T-helper 2 cell treated with Interferon-gamma antibody and Interleukin-4, amounts not matched to agents 5 μg/mL and 100 μg/mL, for 36 hours (primary cell): ENCODE measurements at regions not wholly inside any gene's neighbourhood (a gene's known extent, or its start where the extent isn't known, plus 50 kb on each side); places are given as distances from the start of the nearest gene placed in this dataset.
"Not testable (repeated sequence)": the region's sequence is repeated elsewhere in the genome, so short reads cannot be mapped to it uniquely, and the experiment has no call there.

Experiments used
- DNase-seq: peaks from one replicate; pipeline ENCODE4 v3.0.0; 2021; ENCODE audit warnings: low spot score
- H3K27ac Mint-ChIP-seq: one replicate; pipeline ENCODE4 v1.8.0; 2021; ENCODE audit warnings: mild to moderate bottlenecking, mixed read lengths
- H3K27me3 Mint-ChIP-seq: one replicate; pipeline ENCODE4 v1.8.0; 2021; ENCODE audit warnings: low read depth, mixed read lengths
- H3K36me3 Mint-ChIP-seq: one replicate; pipeline ENCODE4 v1.8.0; 2021; ENCODE audit warnings: low read depth, mixed read lengths
- H3K4me1 Mint-ChIP-seq: one replicate; pipeline ENCODE4 v1.8.0; 2021; ENCODE audit warnings: low read depth, mixed read lengths
- H3K4me3 Mint-ChIP-seq: one replicate; pipeline ENCODE4 v1.8.0; 2022; ENCODE audit warnings: mild to moderate bottlenecking, moderate library complexity, mixed read lengths
- H3K9me3 Mint-ChIP-seq: one replicate; pipeline ENCODE4 v1.8.0; 2021; ENCODE audit warnings: mixed read lengths

- Mint-ChIP-seq H3K36me3 (no peaks in the 10 kb centered on the region), H3K27me3 (no peaks in the 10 kb centered on the region), H3K27ac (no peak overlapping the region), H3K9me3 (no peaks in the 10 kb centered on the region), H3K4me3 (no peak overlapping the region), H3K4me1 (no peaks in the 10 kb centered on the region)
- no peak for DNase-seq
These were observed 860.8 kb downstream of the TBC1D22A start for GRCh38 chr22:47623066-47623762.

DNA sequence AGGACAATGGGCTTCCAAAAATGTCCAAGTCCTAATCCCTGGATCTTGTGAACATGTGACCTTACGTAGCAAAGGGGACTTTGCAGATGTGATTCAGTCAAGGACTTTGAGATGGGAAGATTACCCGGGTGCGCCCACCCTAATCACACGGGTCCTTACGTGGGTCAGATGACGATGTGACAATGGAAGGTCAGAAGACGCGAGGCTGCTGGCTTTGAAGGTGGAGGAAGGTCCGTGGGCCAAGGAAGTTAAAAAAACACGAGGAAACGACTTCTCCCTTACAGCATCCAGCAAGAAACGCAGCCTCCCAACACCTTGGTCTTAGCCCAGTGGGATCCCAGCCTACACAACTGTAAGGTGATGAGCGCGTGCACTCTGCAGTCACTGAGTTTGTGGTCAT, 860.1 kb downstream of the TBC1D22A start:
- Mint-ChIP-seq H3K4me1 (no peaks in the 10 kb centered on the region), H3K27ac (no peak overlapping the region), H3K4me3 (no peak overlapping the region), H3K27me3 (no peaks in the 10 kb centered on the region), H3K36me3 (no peaks in the 10 kb centered on the region), H3K9me3 (no peaks in the 10 kb centered on the region)
- no peak for DNase-seq

DNA sequence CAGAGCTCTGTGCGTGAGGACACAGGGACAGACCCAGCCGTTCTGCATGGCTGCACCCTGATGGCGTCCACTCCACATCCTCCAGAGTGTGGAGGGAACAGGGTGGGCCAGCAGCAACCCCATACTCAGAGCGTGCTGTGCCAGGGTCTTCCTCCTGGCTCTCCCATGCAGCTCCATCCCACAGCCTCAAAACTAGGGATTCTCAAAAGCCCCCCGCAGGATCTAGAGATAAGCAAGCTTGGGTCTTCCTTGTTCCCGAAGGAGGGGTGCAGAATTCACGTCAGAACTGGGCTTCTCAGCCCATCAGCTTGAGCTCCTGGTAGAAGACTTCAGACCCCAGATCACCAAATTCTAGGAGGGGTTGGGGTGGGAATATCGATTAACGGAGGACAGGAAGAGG, 858.8 kb downstream of the TBC1D22A start:
- DNase-seq, result no peak
- Mint-ChIP-seq H3K27me3 (no peaks in the 10 kb centered on the region), H3K36me3 (no peaks in the 10 kb centered on the region), H3K4me3 (no peak overlapping the region), H3K9me3 (no peaks in the 10 kb centered on the region), H3K27ac (no peak overlapping the region), H3K4me1 (no peaks in the 10 kb centered on the region)

GRCh38 chr22:47620391-47620790, 857.9 kb downstream of the TBC1D22A start:
- H3K9me3 Mint-ChIP-seq, result no peaks in the 10 kb centered on the region
- no peak for DNase-seq
- H3K27ac Mint-ChIP-seq, result no peak overlapping the region
- no peaks in the 10 kb centered on the region for H3K36me3 Mint-ChIP-seq
- H3K4me3 Mint-ChIP-seq, result no peak overlapping the region
- no peaks in the 10 kb centered on the region for H3K27me3 Mint-ChIP-seq
- H3K4me1 Mint-ChIP-seq, result no peaks in the 10 kb centered on the region

DNA sequence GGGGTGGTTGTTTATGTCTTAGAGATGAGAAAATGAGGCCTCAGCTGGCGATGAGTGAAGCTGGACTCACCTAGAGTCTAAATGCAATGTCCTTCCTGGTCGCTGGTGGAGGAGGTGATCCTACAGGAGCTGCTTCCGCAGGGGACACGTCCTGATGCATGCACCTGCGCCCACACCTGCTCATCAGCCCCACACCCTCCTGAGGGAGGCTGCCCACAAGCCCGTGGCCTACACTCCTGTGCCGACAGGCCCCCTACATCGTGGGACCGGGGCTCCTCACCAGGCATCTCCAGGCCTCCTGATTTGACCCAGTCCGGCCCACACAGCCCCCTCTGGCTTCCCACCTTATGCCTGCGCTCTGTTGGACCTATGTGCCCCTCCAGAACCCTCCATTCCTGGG, 857.2 kb downstream of the TBC1D22A start:
- H3K27ac Mint-ChIP-seq, result no peak overlapping the region
- H3K4me1 Mint-ChIP-seq, result no peaks in the 10 kb centered on the region
- DNase-seq, result no peak
- H3K9me3 Mint-ChIP-seq, result no peaks in the 10 kb centered on the region
- no peaks in the 10 kb centered on the region for H3K36me3 Mint-ChIP-seq
- no peak overlapping the region for H3K4me3 Mint-ChIP-seq
- H3K27me3 Mint-ChIP-seq, result no peaks in the 10 kb centered on the region

GRCh38 chr22:47618180-47619010, 855.9 kb downstream of the TBC1D22A start:
- Mint-ChIP-seq H3K4me1 (no peaks in the 10 kb centered on the region), H3K36me3 (no peaks in the 10 kb centered on the region), H3K9me3 (no peaks in the 10 kb centered on the region), H3K27ac (no peak overlapping the region), H3K4me3 (no peak overlapping the region), H3K27me3 (no peaks in the 10 kb centered on the region)
- DNase-seq, result no peak

DNA sequence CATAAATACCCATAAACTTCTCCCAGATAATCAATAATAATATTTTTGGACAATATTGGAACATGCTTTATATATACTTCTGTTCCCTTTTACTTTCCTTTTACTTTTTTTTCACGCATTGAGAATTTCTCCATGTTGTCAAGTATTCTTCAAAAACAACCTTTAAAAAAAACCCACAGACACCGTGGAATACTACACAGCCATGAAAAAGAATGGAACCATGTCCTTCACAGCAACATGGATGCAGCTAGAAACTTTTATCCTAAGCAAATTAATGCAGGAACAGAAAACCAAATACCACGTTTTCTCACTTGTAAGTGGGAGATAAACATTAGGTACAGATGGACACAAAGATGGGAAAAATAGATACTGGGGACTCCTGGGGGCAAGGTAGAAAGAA, 854.7 kb downstream of the TBC1D22A start:
- no peaks in the 10 kb centered on the region for H3K9me3 Mint-ChIP-seq
- no peak for DNase-seq
- no peak overlapping the region for H3K4me3 Mint-ChIP-seq
- H3K4me1 Mint-ChIP-seq, result no peaks in the 10 kb centered on the region
- H3K27ac Mint-ChIP-seq, result no peak overlapping the region
- no peaks in the 10 kb centered on the region for H3K36me3 Mint-ChIP-seq
- H3K27me3 Mint-ChIP-seq, result no peaks in the 10 kb centered on the region

DNA sequence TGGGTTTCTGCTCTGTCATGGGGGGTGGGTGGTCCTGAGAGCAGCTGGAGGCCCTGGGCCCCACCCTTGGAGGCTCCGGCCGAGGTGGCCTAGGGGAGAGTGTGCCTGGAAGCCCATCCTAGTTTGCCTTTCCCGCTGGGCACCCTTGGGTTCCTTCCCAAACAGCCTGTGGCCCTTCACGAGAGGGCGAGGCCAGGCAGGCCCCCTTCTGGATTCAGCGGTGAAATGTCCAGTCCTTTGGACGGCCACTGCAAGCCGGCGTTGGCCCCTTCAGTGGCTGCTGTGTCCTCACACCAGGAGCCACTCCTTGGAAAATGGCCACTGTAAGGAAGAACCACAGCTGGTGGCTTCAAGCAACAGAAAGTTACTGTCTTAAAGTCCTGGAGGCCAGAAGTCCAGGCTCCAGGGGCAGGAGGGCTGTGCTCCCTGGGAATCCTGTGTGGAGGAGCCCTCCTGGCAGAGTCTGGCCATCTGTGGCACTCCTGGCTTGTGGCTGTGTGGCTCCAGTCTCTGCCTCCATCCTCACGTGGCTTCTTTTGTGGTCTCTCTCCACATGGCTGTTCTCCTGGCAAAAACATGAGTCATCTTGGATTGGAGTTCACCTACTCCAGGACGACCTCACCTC, 854.1 kb downstream of the TBC1D22A start:
- H3K27me3 Mint-ChIP-seq, result no peaks in the 10 kb centered on the region
- H3K9me3 Mint-ChIP-seq, result no peaks in the 10 kb centered on the region
- H3K36me3 Mint-ChIP-seq, result no peaks in the 10 kb centered on the region
- H3K4me1 Mint-ChIP-seq, result no peaks in the 10 kb centered on the region
- H3K4me3 Mint-ChIP-seq, result no peak overlapping the region
- DNase-seq, result no peak
- H3K27ac Mint-ChIP-seq, result no peak overlapping the region

DNA sequence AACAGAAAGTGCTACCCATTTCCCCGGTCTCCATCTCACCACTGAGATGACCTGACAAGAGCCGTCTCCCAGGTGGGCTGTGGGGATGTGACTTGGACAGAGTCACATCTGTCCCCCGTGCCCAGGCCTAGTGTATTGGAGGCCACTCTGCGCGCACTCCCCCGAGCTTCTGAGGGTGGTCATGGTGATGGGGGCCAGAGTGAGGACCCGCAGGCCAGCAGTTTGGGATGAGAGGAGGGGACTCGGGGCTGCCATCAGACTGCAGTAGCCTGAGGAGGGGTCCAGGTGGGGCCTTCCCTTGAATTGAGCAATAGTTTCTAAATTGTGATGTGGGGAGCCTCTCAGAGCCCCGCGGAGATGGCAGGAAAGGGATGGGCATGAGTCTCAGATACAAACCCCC, 852.6 kb downstream of the TBC1D22A start:
- DNase-seq, result no peak
- Mint-ChIP-seq H3K27ac (no peak overlapping the region), H3K9me3 (no peaks in the 10 kb centered on the region), H3K36me3 (no peaks in the 10 kb centered on the region), H3K4me3 (no peak overlapping the region), H3K4me1 (no peaks in the 10 kb centered on the region), H3K27me3 (no peaks in the 10 kb centered on the region)

DNA sequence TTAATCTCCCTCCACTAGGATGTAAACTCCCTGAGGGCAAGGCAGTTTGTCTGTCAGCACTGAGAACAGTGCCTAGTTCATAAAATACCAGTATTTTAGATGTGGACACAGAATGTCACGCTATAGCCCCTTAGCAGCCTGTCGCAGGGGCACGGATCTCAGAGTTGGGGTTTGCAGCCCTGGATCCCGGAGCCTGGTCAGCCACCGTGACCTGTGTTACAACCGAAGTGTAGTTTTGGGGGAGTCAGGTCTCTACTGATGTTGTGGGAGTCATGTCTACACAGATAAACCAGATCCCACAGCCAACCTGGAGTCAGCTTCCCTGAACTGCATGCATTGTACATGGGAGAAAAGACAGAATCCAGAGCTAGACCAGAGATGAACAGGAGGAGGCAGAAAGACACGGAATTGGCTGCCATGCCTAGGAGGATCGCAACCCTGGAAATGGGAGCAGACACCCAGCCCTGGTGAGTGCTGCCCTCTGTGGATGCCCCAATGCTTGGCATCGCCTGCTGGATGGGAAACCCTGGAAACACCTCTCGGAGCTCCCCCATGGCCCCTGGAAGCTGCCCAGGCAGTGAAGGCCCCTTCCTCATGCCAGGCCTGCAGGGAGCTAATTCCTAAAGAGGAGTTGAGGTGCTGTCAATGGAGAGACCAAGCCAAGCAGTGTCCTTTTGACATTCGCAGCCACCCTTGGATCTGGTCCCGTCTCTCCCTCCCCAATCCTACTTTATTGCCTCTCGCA, 851.3 kb downstream of the TBC1D22A start:
- Mint-ChIP-seq H3K36me3 (no peaks in the 10 kb centered on the region), H3K9me3 (no peaks in the 10 kb centered on the region), H3K27ac (no peak overlapping the region)

DNA sequence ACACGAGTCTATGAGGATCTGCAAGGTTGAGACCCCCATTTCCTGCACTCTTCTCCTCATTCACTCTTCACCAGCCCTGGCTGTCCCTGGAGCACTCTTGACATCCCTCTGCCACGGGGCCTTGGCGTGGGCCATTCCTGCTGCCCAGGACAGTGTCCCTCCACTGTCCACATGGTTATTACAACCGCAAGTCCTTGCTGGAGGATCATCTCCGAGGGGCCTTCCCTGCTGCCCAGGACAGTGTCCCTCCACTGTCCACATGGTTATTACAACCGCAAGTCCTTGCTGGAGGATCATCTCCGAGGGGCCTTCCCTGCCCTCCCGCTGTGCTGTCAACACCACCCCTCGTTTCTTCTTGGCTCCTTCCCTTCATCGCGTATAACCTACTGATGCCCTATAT, 850.7 kb downstream of the TBC1D22A start:
- H3K9me3 Mint-ChIP-seq, H3K4me1 Mint-ChIP-seq, H3K36me3 Mint-ChIP-seq, H3K4me3 Mint-ChIP-seq, DNase-seq, H3K27ac Mint-ChIP-seq, H3K27me3 Mint-ChIP-seq: not testable (repeated sequence)

More for the DNA sequence above, 851.3 kb downstream of the TBC1D22A start:
- H3K4me3 Mint-ChIP-seq, result no peak overlapping the region
- no peaks in the 10 kb centered on the region for H3K27me3 Mint-ChIP-seq
- DNase-seq, result no peak
- no peaks in the 10 kb centered on the region for H3K4me1 Mint-ChIP-seq

- Mint-ChIP-seq H3K4me1 (no peaks in the 10 kb centered on the region), H3K27ac (no peak overlapping the region), H3K27me3 (no peaks in the 10 kb centered on the region), H3K4me3 (no peak overlapping the region), H3K9me3 (no peaks in the 10 kb centered on the region), H3K36me3 (no peaks in the 10 kb centered on the region)
- DNase-seq, result no peak
These were observed 850.0 kb downstream of the TBC1D22A start for GRCh38 chr22:47612311-47612910.

DNA sequence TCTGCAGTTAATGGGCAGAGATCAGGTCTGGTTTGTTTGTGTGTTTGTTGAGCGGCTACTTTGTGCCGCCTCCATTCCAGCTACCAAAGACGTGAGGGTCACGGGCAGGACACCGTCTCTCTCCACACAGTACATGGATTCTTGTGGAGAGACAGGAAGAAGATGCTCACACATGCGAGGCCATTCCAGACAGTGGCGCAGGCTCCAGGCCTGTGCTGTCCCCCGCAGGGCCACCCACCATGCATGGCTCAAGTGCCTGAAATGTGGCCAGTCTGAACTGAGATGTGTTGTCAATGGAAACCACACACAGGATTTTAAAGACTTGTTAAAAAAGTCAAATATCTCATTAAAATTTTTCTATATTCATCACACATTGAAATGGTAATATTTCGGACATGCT, 848.3 kb downstream of the TBC1D22A start:
- no peaks in the 10 kb centered on the region for H3K4me1 Mint-ChIP-seq
- H3K9me3 Mint-ChIP-seq, result no peaks in the 10 kb centered on the region
- no peak overlapping the region for H3K27ac Mint-ChIP-seq

More for the DNA sequence above, 848.3 kb downstream of the TBC1D22A start:
- Mint-ChIP-seq H3K4me3 (no peak overlapping the region), H3K27me3 (no peaks in the 10 kb centered on the region), H3K36me3 (no peaks in the 10 kb centered on the region)
- DNase-seq, result no peak
